H1 (cell line): ENCODE measurements at regions not wholly inside any gene's neighbourhood (a gene's known extent, or its start where the extent isn't known, plus 50 kb on each side); places are given as distances from the start of the nearest gene placed in this dataset.

Source experiments
- CTCF ChIA-PET: fragments of 300-600 bp; sonication (Branson Sonifier 250); formaldehyde crosslinking; loops from one replicate; lab custom pipeline; 2021; ENCODE audit not compliant: partially characterized antibody; lab: Charles Lee
- POLR2A ChIA-PET: fragments of 300-600 bp; sonication (Branson Sonifier 250); formaldehyde crosslinking; loops from one replicate; lab custom pipeline; 2021; ENCODE audit warnings: inconsistent platforms; ENCODE audit not compliant: partially characterized antibody; lab: Charles Lee
- DNase-seq, 2 experiments: peaks; one replicate each; pipeline versions ENCODE4 v3.0.0 to v3.0.0-alpha.2; 2010 to 2022; ENCODE audit warnings: low spot score in 2 of 2, low read depth in 1 of 2, mixed read lengths in 1 of 2
- FAIRE-seq: peaks from 2 replicates; lab custom pipeline; 2011; peaks lifted over from hg19 to GRCh38; lab: Jason Lieb, UNC
- H2AFZ ChIP-seq: 2 replicates; pipeline ENCODE4 v1.8.1; 2012; ENCODE audit warnings: low read length, inconsistent platforms
- H2AK5ac ChIP-seq: 2 replicates; pipeline ENCODE4 v1.6.1; 2013; ENCODE audit warnings: low read depth, low read length
- H2BK120ac ChIP-seq: replicated peaks from 2 replicates; pipeline ENCODE3; 2013; ENCODE audit warnings: low read depth, low read length, inconsistent platforms
- H2BK12ac ChIP-seq: 2 replicates; pipeline ENCODE4 v1.6.1; 2013; ENCODE audit warnings: low read depth, low read length
- H2BK15ac ChIP-seq: 2 replicates; pipeline ENCODE4 v1.6.1; 2013; ENCODE audit warnings: low read length
- H2BK20ac ChIP-seq: 2 replicates; pipeline ENCODE4 v1.6.1; 2013; ENCODE audit warnings: low read length
- H2BK5ac ChIP-seq: 2 replicates; pipeline ENCODE4 v1.6.1; 2013; ENCODE audit warnings: low read depth, low read length
- H3K14ac ChIP-seq: 2 replicates; pipeline ENCODE4 v1.6.1; 2013; ENCODE audit warnings: inconsistent platforms; ENCODE audit not compliant: insufficient read length
- H3K18ac ChIP-seq: 2 replicates; pipeline ENCODE4 v1.6.1; 2013; ENCODE audit warnings: low read length; ENCODE audit errors: extremely low read depth
- H3K23ac ChIP-seq: 2 replicates; pipeline ENCODE4 v1.6.1; 2013; ENCODE audit warnings: inconsistent platforms; ENCODE audit not compliant: insufficient read length
- H3K23me2 ChIP-seq: 2 replicates; pipeline ENCODE4 v1.6.1; 2013; ENCODE audit warnings: low read depth, low read length
- H3K27ac ChIP-seq: 2 replicates; pipeline ENCODE4 v1.6.1; 2011; ENCODE audit warnings: low read depth, low read length, inconsistent platforms
- H3K27me3 ChIP-seq, 4 experiments: replicated peaks in 1 of 4; 1 replicate in 1 of 4; 2 replicates in 3 of 4; pipeline versions ENCODE4 v1.6.1 to v1.8.1; 2011 to 2013; ENCODE audit warnings: low read length in 3 of 4, mild to moderate bottlenecking in 3 of 4, inconsistent platforms in 2 of 4, mixed read lengths in 2 of 4, moderate library complexity in 1 of 4; ENCODE audit not compliant: control insufficient read depth in 3 of 4, insufficient read depth in 3 of 4; ENCODE audit errors: extremely low read depth in 1 of 4
- H3K36me3 ChIP-seq, 4 experiments: 2 replicates each; pipeline versions ENCODE4 v1.6.1 to v1.8.1; 2011 to 2013; ENCODE audit warnings: mild to moderate bottlenecking in 4 of 4, low read length in 3 of 4, moderate library complexity in 2 of 4, control low read depth in 1 of 4, inconsistent platforms in 1 of 4; ENCODE audit not compliant: insufficient read depth in 4 of 4, control insufficient read depth in 2 of 4
- H3K4ac ChIP-seq: replicated peaks from 2 replicates; pipeline ENCODE3; 2013; ENCODE audit warnings: low read length, low read depth, mixed read lengths, inconsistent platforms; ENCODE audit not compliant: insufficient read length
- H3K4me1 ChIP-seq, 4 experiments: replicated peaks in 1 of 4; 1 replicate in 1 of 4; 2 replicates in 3 of 4; pipeline versions ENCODE4 v1.6.1 to v1.8.1; 2011 to 2013; ENCODE audit warnings: low read length in 3 of 4, inconsistent platforms in 2 of 4, mixed read lengths in 1 of 4; ENCODE audit not compliant: insufficient read depth in 4 of 4, control insufficient read depth in 3 of 4
- H3K4me2 ChIP-seq, 2 experiments: 2 replicates each; pipeline versions ENCODE4 v1.6.1 to v1.8.1; 2011 to 2013; ENCODE audit warnings: low read depth in 2 of 2, low read length in 2 of 2, control low read depth in 1 of 2, inconsistent platforms in 1 of 2, mild to moderate bottlenecking in 1 of 2; ENCODE audit not compliant: insufficient read depth in 1 of 2
- H3K4me3 ChIP-seq, 4 experiments: fragments of 200-600, 300-600 bp in 1 of 4; sonication (generic), shearing (Covaris generic), sonication (Bioruptor Twin) in 1 of 4; 2 replicates each; pipeline versions ENCODE4 v1.5.1 to v1.8.1; 2011 to 2016; ENCODE audit warnings: low read length in 4 of 4, low read depth in 3 of 4, control low read depth in 2 of 4, inconsistent platforms in 2 of 4, mild to moderate bottlenecking in 2 of 4, mixed read lengths in 1 of 4, moderate library complexity in 1 of 4; ENCODE audit not compliant: insufficient read depth in 2 of 4; ENCODE audit errors: extremely low read depth in 1 of 4
- H3K56ac ChIP-seq: replicated peaks from 2 replicates; pipeline ENCODE3; 2013; ENCODE audit warnings: low read depth, mild to moderate bottlenecking, mixed read lengths, low read length, inconsistent platforms; ENCODE audit not compliant: insufficient read length
- H3K79me1 ChIP-seq: 2 replicates; pipeline ENCODE4 v1.6.1; 2013; ENCODE audit warnings: low read depth, low read length, control low read depth
- H3K79me2 ChIP-seq, 2 experiments: 2 replicates each; pipeline versions ENCODE4 v1.6.1 to v1.8.1; 2012 to 2013; ENCODE audit warnings: low read length in 2 of 2, mild to moderate bottlenecking in 2 of 2, inconsistent platforms in 1 of 2; ENCODE audit not compliant: insufficient read depth in 2 of 2, control insufficient read depth in 1 of 2
- H3K9ac ChIP-seq, 4 experiments: replicated peaks in 1 of 4; 1 replicate in 1 of 4; 2 replicates in 3 of 4; pipeline versions ENCODE4 v1.6.1 to v1.8.1; 2011 to 2013; ENCODE audit warnings: low read depth in 3 of 4, low read length in 3 of 4, control low read depth in 2 of 4, mild to moderate bottlenecking in 2 of 4, moderate library complexity in 2 of 4, inconsistent platforms in 1 of 4; ENCODE audit errors: extremely low read depth in 1 of 4
- H3K9me3 ChIP-seq, 2 experiments: 2 replicates each; pipeline versions ENCODE4 v1.6.1 to v1.8.1; 2012 to 2013; ENCODE audit warnings: mild to moderate bottlenecking in 2 of 2, moderate library complexity in 2 of 2, control low read depth in 1 of 2, inconsistent platforms in 1 of 2, low read depth in 1 of 2, low read length in 1 of 2, mixed read lengths in 1 of 2; ENCODE audit not compliant: insufficient read depth in 2 of 2
- H4K20me1 ChIP-seq, 2 experiments: replicated peaks in 1 of 2; 2 replicates each; pipeline versions ENCODE3 to v1.8.1; 2011 to 2013; ENCODE audit warnings: inconsistent platforms in 2 of 2, low read length in 2 of 2, mild to moderate bottlenecking in 1 of 2; ENCODE audit not compliant: insufficient read depth in 2 of 2, control insufficient read depth in 1 of 2
- H4K5ac ChIP-seq: 2 replicates; pipeline ENCODE4 v1.6.1; 2013; ENCODE audit warnings: low read length, low read depth, mixed read lengths, inconsistent platforms; ENCODE audit not compliant: insufficient read length
- H4K8ac ChIP-seq: 2 replicates; pipeline ENCODE4 v1.8.0; 2013; ENCODE audit warnings: mild to moderate bottlenecking, moderate library complexity, low read length, inconsistent platforms; ENCODE audit not compliant: insufficient read depth; ENCODE audit errors: extremely low read depth
- H4K91ac ChIP-seq: replicated peaks from 2 replicates; pipeline ENCODE3; 2013; ENCODE audit warnings: low read length, mixed read lengths, inconsistent platforms; ENCODE audit not compliant: insufficient read length
- CBX5 ChIP-seq: fragments of 300-800, 300-1000 bp; sonication (generic); IDR thresholded peaks from 2 replicates; pipeline ENCODE4 v1.7.1; 2016; ENCODE audit warnings: antibody characterized with exemption, low read length, low read depth
- CREB1 ChIP-seq: IDR thresholded peaks from 2 replicates; pipeline ENCODE4 v1.6.1; 2012; ENCODE audit warnings: inconsistent platforms
- CTBP2 ChIP-seq: IDR thresholded peaks from 2 replicates; pipeline ENCODE4 v1.7.0; 2011; ENCODE audit warnings: borderline replicate concordance, mild to moderate bottlenecking, moderate library complexity, mixed read lengths, low read length; ENCODE audit not compliant: insufficient read depth, insufficient read length
- E2F6 ChIP-seq: IDR thresholded peaks from 2 replicates; pipeline ENCODE4 v1.6.1; 2012; ENCODE audit warnings: inconsistent platforms
- FOSL1 ChIP-seq: IDR thresholded peaks from 2 replicates; pipeline ENCODE4 v1.6.1; 2011; ENCODE audit warnings: mild to moderate bottlenecking, low read depth, low read length, moderate library complexity; ENCODE audit not compliant: insufficient read depth
- HDAC6 ChIP-seq: IDR thresholded peaks from one replicate; pipeline ENCODE4 v1.7.1; 2012; ENCODE audit warnings: low read depth, mild to moderate bottlenecking, inconsistent platforms, low read length, moderate library complexity
- JUN ChIP-seq: IDR thresholded peaks from 2 replicates; pipeline ENCODE4 v1.6.1; 2011; ENCODE audit warnings: low read depth, mild to moderate bottlenecking, improper control_type of control experiment, low read length
- KDM5A ChIP-seq: fragments of 200-600 bp; IDR thresholded peaks from 2 replicates; pipeline ENCODE4 v1.7.1; 2012; ENCODE audit warnings: mild to moderate bottlenecking, low read length, inconsistent platforms, mixed read lengths
- MAFK ChIP-seq: IDR thresholded peaks from 2 replicates; pipeline ENCODE4 v1.6.1; 2012; ENCODE audit warnings: low read depth, mild to moderate bottlenecking, improper control_type of control experiment, low read length
- PHF8 ChIP-seq: fragments of 200-600 bp; sonication (generic); conservative IDR thresholded peaks from 2 replicates; pipeline ENCODE4 v1.7.1; 2012; ENCODE audit warnings: low read depth, mild to moderate bottlenecking, inconsistent platforms, low read length, moderate library complexity
- POLR2AphosphoS5 ChIP-seq: IDR thresholded peaks from 2 replicates; pipeline ENCODE4 v1.6.1; 2011; ENCODE audit warnings: low read depth, low read length
- SAP30 ChIP-seq: fragments of 300-600 bp; sonication (generic); IDR thresholded peaks from 2 replicates; pipeline ENCODE4 v1.7.1; 2012; ENCODE audit warnings: low read length, moderate library complexity, mild to moderate bottlenecking, inconsistent platforms; ENCODE audit not compliant: insufficient read depth, insufficient replicate concordance
- SIX5 ChIP-seq: IDR thresholded peaks from 2 replicates; pipeline ENCODE4 v1.6.1; 2011; ENCODE audit warnings: mild to moderate bottlenecking, low read depth, low read length
- SP4 ChIP-seq: IDR thresholded peaks from 2 replicates; pipeline ENCODE4 v1.6.1; 2012; ENCODE audit warnings: low read length, inconsistent platforms
- TEAD4 ChIP-seq: IDR thresholded peaks from 2 replicates; pipeline ENCODE4 v1.6.1; 2012; ENCODE audit warnings: low read depth, low read length, inconsistent platforms, mixed read lengths
- WGBS, 2 experiments: shearing (Covaris generic) in 1 of 2; methylation state at CpG; one replicate each; pipeline versions ENCODE4 v1.1.6 to v1.1.7; 2013 to 2015; ENCODE audit warnings: low lambda C conversion rate in 2 of 2, mixed read lengths in 2 of 2, inconsistent platforms in 1 of 2, low coverage in 1 of 2, missing lambda C conversion rate in 1 of 2; ENCODE audit not compliant: insufficient replicate concordance in 2 of 2, insufficient coverage in 1 of 2, insufficient read length in 1 of 2; ENCODE audit errors: extremely low coverage in 1 of 2, missing lambda C conversion rate in 1 of 2; 5-methylcytosine and 5-hydroxymethylcytosine counted together

DNA sequence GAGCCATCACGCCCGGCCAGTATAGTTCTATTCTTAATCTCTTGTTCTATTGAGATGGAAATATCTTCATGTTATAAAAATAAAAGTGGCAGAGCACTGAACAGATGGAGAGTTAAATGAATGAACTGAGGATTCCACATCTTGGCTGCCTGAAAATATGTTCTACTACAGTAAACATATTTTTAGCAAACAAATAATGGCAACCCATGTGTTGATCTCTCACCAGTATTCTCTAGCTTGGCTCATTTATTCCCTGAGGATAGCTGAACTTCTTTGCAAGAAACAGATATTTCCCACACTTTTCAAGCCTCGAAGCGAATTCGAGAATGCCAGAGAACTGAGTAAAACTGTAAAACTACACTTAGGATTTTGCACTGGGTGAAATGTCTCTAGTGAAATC is 58.9 kb downstream of the DIRAS3 start:
- WGBS, 2 experiments: 95% methylated on average over 5 of the region's 5 CpGs; no CpG with 5 or more reads in 1 of the 2 experiments
- Histone ChIP-seq H2AFZ (no peak overlapping the region), H2BK5ac (no peak overlapping the region), H3K4me2 (no peak overlapping the region), H2BK120ac (no peak overlapping the region), H3K27me3 (no peaks in the 10 kb centered on the region), H4K20me1 (no peaks in the 10 kb centered on the region), H3K14ac (no peak overlapping the region), H2BK12ac (no peak overlapping the region), H3K23me2 (no peaks in the 10 kb centered on the region), H3K4ac (no peak overlapping the region), H4K91ac (no peak overlapping the region)
- TF ChIP-seq SP4 (no peak), KDM5A (no peak), SAP30 (no peak), TEAD4 (no peak), PHF8 (no peak), CBX5 (no peak), E2F6 (no peak), CREB1 (no peak), HDAC6 (no peak), FOSL1 (no peak), SIX5 (no peak), JUN (no peak), POLR2AphosphoS5 (no peak), CTBP2 (no peak), MAFK (no peak)
- TF ChIP-seq, all 59 proteins: peak for 0
- Histone ChIP-seq H2AK5ac (no peak overlapping the region), H4K8ac (no peak overlapping the region), H3K79me2 (no peaks in the 10 kb centered on the region), H4K5ac (no peak overlapping the region), H3K36me3 (no peaks in the 10 kb centered on the region), H2BK15ac (no peak overlapping the region), H2BK20ac (no peak overlapping the region), H3K4me3 (no peak overlapping the region), H3K56ac (no peak overlapping the region), H3K23ac (no peak overlapping the region), H3K9me3 (peaks cover 3% of the 10 kb centered on the region in 2 experiments; a peak in 2 of 4 replicates), H3K4me1 (no peaks in the 10 kb centered on the region), H3K9ac (no peak overlapping the region), H3K18ac (no peak overlapping the region), H3K27ac (no peak overlapping the region), H3K79me1 (no peaks in the 10 kb centered on the region)
- POLR2A ChIA-PET: no interaction called here
- CTCF ChIA-PET: interaction anchor here (2.8 kb wide), 1 partner anchor 225 kb away, joined by 10 read pairs; no protein-coding TSS in a partner anchor
- FAIRE-seq (no peak), DNase-seq (no peak)
